ENCODE measurements at regions not wholly inside any gene's neighbourhood (a gene's known extent, or its start where the extent isn't known, plus 50 kb on each side); places are given as distances from the start of the nearest gene placed in this dataset.

GRCh38 chr13:31027136-31027535 is 94.7 kb downstream of the TEX26 start:
- Histone ChIP-seq H3K4me1 (ENCODE audit: control insufficient read depth in 3 of 3, insufficient read depth in 3 of 3, low read length in 3 of 3) (no peaks in the 10 kb centered on the region), H3K9me3 (ENCODE audit: control insufficient read depth in 3 of 3, low read length in 3 of 3) (no peaks in the 10 kb centered on the region), H3K36me3 (ENCODE audit: control insufficient read depth in 3 of 3, insufficient read depth in 3 of 3, low read length in 3 of 3) (no peaks in the 10 kb centered on the region), H3K27me3 (ENCODE audit: control insufficient read depth in 3 of 3, insufficient read depth in 3 of 3, low read length in 3 of 3) (peaks cover 0 to 6% (median 6%) of the 10 kb centered on the region in 3 donors), H3K27ac (ENCODE audit: low read depth, low read length) (no peak overlapping the region), H3K9ac (ENCODE audit: low read depth in 1 of 3, low read length in 3 of 3) (no peak overlapping the region), H3K4me3 (ENCODE audit: low read length in 3 of 3) (no peak overlapping the region)
